Esophagus muscularis mucosa (tissue), 4 donors: ENCODE measurements at regions not wholly inside any gene's neighbourhood (a gene's known extent, or its start where the extent isn't known, plus 50 kb on each side); places are given as distances from the start of the nearest gene placed in this dataset.
A peak's percentile ranks its signal among the peaks of the same experiment; 100 is the strongest.

Source experiments
- DNase-seq: peaks from one replicate; pipeline ENCODE4 v3.0.0-alpha.2; 2017; ENCODE audit errors: extremely low spot score
- H3K27ac ChIP-seq, 4 donors: fragments of 200-600 bp; sonication (generic); replicated peaks in 1 of 4; 1 replicate in 3 of 4; 2 replicates in 1 of 4; pipeline ENCODE4 v1.5.1; 2016 to 2019; ENCODE audit warnings: mild to moderate bottlenecking in 1 of 4
- H3K27me3 ChIP-seq, 4 donors: fragments of 200-600 bp; sonication (generic); one replicate each; pipeline versions ENCODE4 v1.5.1 to v1.6.0; 2016 to 2019
- H3K36me3 ChIP-seq, 4 donors: fragments of 200-600 bp; sonication (generic); one replicate each; pipeline ENCODE4 v1.5.1; 2016 to 2019
- H3K4me1 ChIP-seq, 4 donors: fragments of 200-600 bp; sonication (generic); one replicate each; pipeline ENCODE4 v1.5.1; 2016 to 2019
- H3K4me3 ChIP-seq, 4 donors: fragments of 200-600 bp; sonication (generic); 1 replicate in 2 of 4; 2 replicates in 2 of 4; pipeline ENCODE4 v1.5.1; 2016 to 2019; ENCODE audit warnings: mild to moderate bottlenecking in 4 of 4, moderate library complexity in 1 of 4
- H3K9me3 ChIP-seq, 4 donors: fragments of 200-600 bp; sonication (generic); 1 replicate in 3 of 4; 2 replicates in 1 of 4; pipeline ENCODE4 v1.5.1; 2016 to 2019
- CTCF ChIP-seq, 3 experiments: fragments of 200-600 bp in 2 of 3; fragments of 450-650 bp in 1 of 3; sonication (generic) in 2 of 3; IDR thresholded peaks; one replicate each; pipeline ENCODE4 v1.5.1; 2017 to 2019; ENCODE audit warnings: antibody characterized with exemption in 3 of 3, mild to moderate bottlenecking in 2 of 3, moderate library complexity in 1 of 3
- EP300 ChIP-seq: sonication (generic); formaldehyde crosslinking; IDR thresholded peaks from one replicate; pipeline ENCODE4 v1.6.1; 2017; ENCODE audit warnings: antibody characterized with exemption
- POLR2A ChIP-seq: fragments of 450-650 bp; IDR thresholded peaks from one replicate; pipeline ENCODE4 v1.6.1; 2017; ENCODE audit warnings: antibody characterized with exemption, moderate library complexity, mild to moderate bottlenecking, low read depth
- POLR2AphosphoS5 ChIP-seq, 2 donors: sonication (generic); formaldehyde crosslinking; IDR thresholded peaks; one replicate each; pipeline ENCODE4 v1.6.1; 2017; ENCODE audit warnings: antibody characterized with exemption in 2 of 2
- WGBS: methylation state at CpG from one replicate; pipeline ENCODE4 v1.1.5; 2018; 5-methylcytosine and 5-hydroxymethylcytosine counted together
- intact Hi-C: fragments of 100-400 bp; cut with DNase I; formaldehyde crosslinking; loops from one replicate; pipeline ENCODE4 v1.15.1; 2023

GRCh38 chr1:72498371-72498770 lies 216.0 kb upstream of the NEGR1 start:
- Histone ChIP-seq H3K9me3 (no peaks in the 10 kb centered on the region), H3K36me3 (no peaks in the 10 kb centered on the region), H3K4me1 (no peaks in the 10 kb centered on the region), H3K27ac (no peak overlapping the region), H3K4me3 (no peak overlapping the region), H3K27me3 (no peaks in the 10 kb centered on the region)
- no peak for TF ChIP-seq CTCF (IDR thresholded peaks at IDR 0.05)
- no peak for TF ChIP-seq POLR2AphosphoS5 (IDR thresholded peaks at IDR 0.05)
- TF ChIP-seq POLR2A: no peak
- TF ChIP-seq EP300: no peak
- DNase-seq: no peak
- intact Hi-C loops: no loop called here
- WGBS: 50% methylated on average over 5 of the region's 5 CpGs

GRCh38 chr1:72489801-72490200 lies 207.5 kb upstream of the NEGR1 start:
- TF ChIP-seq POLR2AphosphoS5 (IDR thresholded peaks at IDR 0.05): no peak
- no peak for TF ChIP-seq CTCF (IDR thresholded peaks at IDR 0.05)
- TF ChIP-seq EP300: no peak
- TF ChIP-seq POLR2A: no peak
- H3K4me3 ChIP-seq: no peak overlapping the region
- H3K4me1 ChIP-seq: peaks cover 0 to 11% (median 7%) of the 10 kb centered on the region in 4 donors
- no peak for DNase-seq
- no peaks in the 10 kb centered on the region for H3K36me3 ChIP-seq
- H3K27me3 ChIP-seq: no peaks in the 10 kb centered on the region
- H3K27ac ChIP-seq: no peak overlapping the region
- intact Hi-C loops: no loop called here
- no peaks in the 10 kb centered on the region for H3K9me3 ChIP-seq

GRCh38 chr1:72485801-72486200 lies 203.5 kb upstream of the NEGR1 start:
- no peak for TF ChIP-seq CTCF (IDR thresholded peaks at IDR 0.05)
- TF ChIP-seq POLR2A: no peak
- TF ChIP-seq EP300: no peak
- TF ChIP-seq POLR2AphosphoS5 (IDR thresholded peaks at IDR 0.05): no peak
- 14% methylated on average over 1 of the region's 1 CpG for WGBS
- H3K27ac ChIP-seq: peak overlapping the region in 1 of 4 donors; percentile 34
- peaks cover 0 to 11% (median 7%) of the 10 kb centered on the region in 4 donors for H3K4me1 ChIP-seq
- no peaks in the 10 kb centered on the region for H3K27me3 ChIP-seq
- no peaks in the 10 kb centered on the region for H3K36me3 ChIP-seq
- no peaks in the 10 kb centered on the region for H3K9me3 ChIP-seq
- no peak for DNase-seq
- H3K4me3 ChIP-seq: no peak overlapping the region
- intact Hi-C loops: no loop called here

- intact Hi-C loops: no loop called here
- no peak overlapping the region for H3K27ac ChIP-seq
- no peaks in the 10 kb centered on the region for H3K27me3 ChIP-seq
- TF ChIP-seq POLR2AphosphoS5 (IDR thresholded peaks at IDR 0.05): no peak
- no peak for TF ChIP-seq POLR2A
- no peak for TF ChIP-seq EP300
- no peak for TF ChIP-seq CTCF (IDR thresholded peaks at IDR 0.05)
- H3K36me3 ChIP-seq: no peaks in the 10 kb centered on the region
- DNase-seq: no peak
- H3K4me3 ChIP-seq: no peak overlapping the region
- H3K4me1 ChIP-seq: peaks cover 0 to 11% (median 7%) of the 10 kb centered on the region in 4 donors
- H3K9me3 ChIP-seq: no peaks in the 10 kb centered on the region
Measured at GRCh38 chr1:72483846-72484357, 201.6 kb upstream of the NEGR1 start.

GRCh38 chr1:72482736-72483413 lies 200.5 kb upstream of the NEGR1 start:
- Histone ChIP-seq H3K27me3 (no peaks in the 10 kb centered on the region), H3K4me1 (peaks cover 0 to 11% (median 7%) of the 10 kb centered on the region in 4 donors), H3K9me3 (no peaks in the 10 kb centered on the region), H3K36me3 (no peaks in the 10 kb centered on the region), H3K4me3 (no peak overlapping the region), H3K27ac (no peak overlapping the region)
- TF ChIP-seq EP300: no peak
- no peak for TF ChIP-seq POLR2A
- TF ChIP-seq CTCF (IDR thresholded peaks at IDR 0.05): no peak
- no peak for TF ChIP-seq POLR2AphosphoS5 (IDR thresholded peaks at IDR 0.05)
- 66% methylated on average over 6 of the region's 6 CpGs for WGBS
- DNase-seq: no peak
- intact Hi-C loops: no loop called here
